ENCODE measurements at regions not wholly inside any gene's neighbourhood (a gene's known extent, or its start where the extent isn't known, plus 50 kb on each side); places are given as distances from the start of the nearest gene placed in this dataset.
A peak's percentile ranks its signal among the peaks of the same experiment; 100 is the strongest.

GRCh38 chr6:82066196-82066595, 181.3 kb downstream of the IBTK start:
- H3K27ac Mint-ChIP-seq, result no peak overlapping the region
- no peak overlapping the region for H3K4me3 Mint-ChIP-seq
- H3K36me3 Mint-ChIP-seq (ENCODE audit: low read depth), result no peaks in the 10 kb centered on the region
- ATAC-seq (no peak), DNase-seq (no peak)
- H3K9me3 Mint-ChIP-seq (ENCODE audit: insufficient read depth), result no peaks in the 10 kb centered on the region
- ChIA-PET CTCF (no interaction called here), POLR2A (no interaction called here)
- no peaks in the 10 kb centered on the region for H3K4me1 Mint-ChIP-seq (ENCODE audit: low read depth)
- peaks cover 1% of the 10 kb centered on the region for H3K27me3 Mint-ChIP-seq (ENCODE audit: low read depth)

GRCh38 chr6:82063574-82063973, 184.0 kb downstream of the IBTK start:
- H3K36me3 Mint-ChIP-seq (ENCODE audit: low read depth), result no peaks in the 10 kb centered on the region
- no peaks in the 10 kb centered on the region for H3K9me3 Mint-ChIP-seq (ENCODE audit: insufficient read depth)
- DNase-seq, result no peak
- no peak overlapping the region for H3K27ac Mint-ChIP-seq
- H3K4me1 Mint-ChIP-seq (ENCODE audit: low read depth), result no peaks in the 10 kb centered on the region
- CTCF ChIA-PET, result no interaction called here
- POLR2A ChIA-PET, result no interaction called here
- H3K4me3 Mint-ChIP-seq, result no peak overlapping the region
- peaks cover 1% of the 10 kb centered on the region for H3K27me3 Mint-ChIP-seq (ENCODE audit: low read depth)
- no peak for ATAC-seq

- ChIA-PET CTCF (no interaction called here), POLR2A (no interaction called here)
- DNase-seq (no peak), ATAC-seq (no peak)
- Mint-ChIP-seq H3K4me3 (no peak overlapping the region), H3K27ac (no peak overlapping the region), H3K36me3 (ENCODE audit: low read depth) (no peaks in the 10 kb centered on the region), H3K27me3 (ENCODE audit: low read depth) (peaks cover 1% of the 10 kb centered on the region), H3K4me1 (ENCODE audit: low read depth) (no peaks in the 10 kb centered on the region), H3K9me3 (ENCODE audit: insufficient read depth) (no peaks in the 10 kb centered on the region)
Measured at GRCh38 chr6:82062219-82062618, 185.3 kb downstream of the IBTK start.

GRCh38 chr6:82057846-82058554, 189.5 kb downstream of the IBTK start:
- Mint-ChIP-seq H3K27me3 (ENCODE audit: low read depth) (peaks cover 1% of the 10 kb centered on the region), H3K4me1 (ENCODE audit: low read depth) (no peaks in the 10 kb centered on the region), H3K9me3 (ENCODE audit: insufficient read depth) (no peaks in the 10 kb centered on the region), H3K4me3 (no peak overlapping the region), H3K36me3 (ENCODE audit: low read depth) (no peaks in the 10 kb centered on the region), H3K27ac (no peak overlapping the region)
- ChIA-PET CTCF (no interaction called here), POLR2A (no interaction called here)
- DNase-seq (no peak), ATAC-seq (no peak)

GRCh38 chr6:82056567-82056966, 191.0 kb downstream of the IBTK start:
- Mint-ChIP-seq H3K27ac (no peak overlapping the region), H3K4me3 (no peak overlapping the region), H3K27me3 (ENCODE audit: low read depth) (no peaks in the 10 kb centered on the region), H3K9me3 (ENCODE audit: insufficient read depth) (no peaks in the 10 kb centered on the region), H3K36me3 (ENCODE audit: low read depth) (no peaks in the 10 kb centered on the region), H3K4me1 (ENCODE audit: low read depth) (no peaks in the 10 kb centered on the region)
- ATAC-seq (no peak), DNase-seq (no peak)
- POLR2A ChIA-PET, result no interaction called here
- CTCF ChIA-PET, result no interaction called here

- H3K9me3 Mint-ChIP-seq (ENCODE audit: insufficient read depth), result no peaks in the 10 kb centered on the region
- no peak overlapping the region for H3K27ac Mint-ChIP-seq
- no peak for ATAC-seq
- no peak overlapping the region for H3K4me3 Mint-ChIP-seq
- ChIA-PET CTCF (no interaction called here), POLR2A (no interaction called here)
- H3K36me3 Mint-ChIP-seq (ENCODE audit: low read depth), result no peaks in the 10 kb centered on the region
- no peak for DNase-seq
- H3K27me3 Mint-ChIP-seq (ENCODE audit: low read depth), result peaks cover 3% of the 10 kb centered on the region
- H3K4me1 Mint-ChIP-seq (ENCODE audit: low read depth), result no peaks in the 10 kb centered on the region
Measured at GRCh38 chr6:82045965-82046756, 201.4 kb downstream of the IBTK start.

GRCh38 chr6:82040405-82041221, 206.9 kb downstream of the IBTK start:
- DNase-seq, result no peak
- Mint-ChIP-seq H3K9me3 (ENCODE audit: insufficient read depth) (no peaks in the 10 kb centered on the region), H3K27ac (no peak overlapping the region), H3K27me3 (ENCODE audit: low read depth) (no peaks in the 10 kb centered on the region), H3K36me3 (ENCODE audit: low read depth) (no peaks in the 10 kb centered on the region), H3K4me1 (ENCODE audit: low read depth) (no peaks in the 10 kb centered on the region), H3K4me3 (no peak overlapping the region)
- ChIA-PET CTCF (interaction anchor here (0.7 to 1.3 kb wide), 2 partner anchors 9 to 19 kb away, joined by 3 to 4 read pairs; no protein-coding TSS in a partner anchor), POLR2A (no interaction called here)
- ATAC-seq, result peak; percentile 36

GRCh38 chr6:82038631-82039030, 208.9 kb downstream of the IBTK start:
- Mint-ChIP-seq H3K4me1 (ENCODE audit: low read depth) (no peaks in the 10 kb centered on the region), H3K4me3 (no peak overlapping the region), H3K27me3 (ENCODE audit: low read depth) (no peaks in the 10 kb centered on the region), H3K9me3 (ENCODE audit: insufficient read depth) (no peaks in the 10 kb centered on the region), H3K27ac (no peak overlapping the region), H3K36me3 (ENCODE audit: low read depth) (no peaks in the 10 kb centered on the region)
- POLR2A ChIA-PET, result no interaction called here
- ATAC-seq (no peak), DNase-seq (no peak)
- CTCF ChIA-PET, result no interaction called here

GRCh38 chr6:82035526-82035925, 212.0 kb downstream of the IBTK start:
- no peak overlapping the region for H3K27ac Mint-ChIP-seq
- CTCF ChIA-PET, result no interaction called here
- H3K4me1 Mint-ChIP-seq (ENCODE audit: low read depth), result no peaks in the 10 kb centered on the region

GRCh38 chr6:82033631-82034211, 213.8 kb downstream of the IBTK start:
- no peaks in the 10 kb centered on the region for H3K27me3 Mint-ChIP-seq (ENCODE audit: low read depth)
- POLR2A ChIA-PET, result no interaction called here
- no peaks in the 10 kb centered on the region for H3K9me3 Mint-ChIP-seq (ENCODE audit: insufficient read depth)
- H3K4me3 Mint-ChIP-seq, result no peak overlapping the region
- DNase-seq (no peak), ATAC-seq (no peak)
- H3K4me1 Mint-ChIP-seq (ENCODE audit: low read depth), result no peaks in the 10 kb centered on the region
- H3K36me3 Mint-ChIP-seq (ENCODE audit: low read depth), result no peaks in the 10 kb centered on the region
- no peak overlapping the region for H3K27ac Mint-ChIP-seq
- CTCF ChIA-PET, result no interaction called here

More at GRCh38 chr6:82035526-82035925, 212.0 kb downstream of the IBTK start:
- Mint-ChIP-seq H3K9me3 (ENCODE audit: insufficient read depth) (no peaks in the 10 kb centered on the region), H3K4me3 (no peak overlapping the region), H3K36me3 (ENCODE audit: low read depth) (no peaks in the 10 kb centered on the region), H3K27me3 (ENCODE audit: low read depth) (no peaks in the 10 kb centered on the region)
- POLR2A ChIA-PET, result no interaction called here
- ATAC-seq (no peak), DNase-seq (no peak)

- POLR2A ChIA-PET, result no interaction called here
- Mint-ChIP-seq H3K27me3 (ENCODE audit: low read depth) (no peaks in the 10 kb centered on the region), H3K4me1 (ENCODE audit: low read depth) (no peaks in the 10 kb centered on the region), H3K27ac (no peak overlapping the region), H3K36me3 (ENCODE audit: low read depth) (no peaks in the 10 kb centered on the region), H3K9me3 (ENCODE audit: insufficient read depth) (no peaks in the 10 kb centered on the region), H3K4me3 (no peak overlapping the region)
- CTCF ChIA-PET, result interaction anchor here (1.0 kb wide), 1 partner anchor 8 kb away, joined by 3 read pairs; no protein-coding TSS in a partner anchor
- DNase-seq (no peak), ATAC-seq (no peak)
Measured at GRCh38 chr6:82032444-82032843, 215.1 kb downstream of the IBTK start.
